ACC112 (cell line): ENCODE measurements at regions not wholly inside any gene's neighbourhood (a gene's known extent, or its start where the extent isn't known, plus 50 kb on each side); places are given as distances from the start of the nearest gene placed in this dataset.

ENCODE experiments used
- H2AFZ ChIP-seq: fragments of 200-600 bp; sonication (generic); one replicate; pipeline ENCODE4 v1.6.0; 2017; ENCODE audit warnings: antibody characterized with exemption, low read length; ENCODE audit not compliant: unreplicated experiment
- H3K27ac ChIP-seq: fragments of 200-600 bp; sonication (generic); 2 replicates; pipeline ENCODE4 v1.5.1; 2014; ENCODE audit warnings: low read depth, mild to moderate bottlenecking, antibody characterized with exemption, low read length, moderate library complexity
- H3K27me3 ChIP-seq: fragments of 200-600 bp; sonication (generic); 2 replicates; pipeline ENCODE4 v1.6.1; 2014; ENCODE audit warnings: mild to moderate bottlenecking, antibody characterized with exemption, low read length, moderate library complexity, mixed read lengths; ENCODE audit not compliant: insufficient read depth
- H3K36me3 ChIP-seq: fragments of 200-600 bp; sonication (generic); 2 replicates; pipeline ENCODE4 v1.6.1; 2016; ENCODE audit warnings: mild to moderate bottlenecking, antibody characterized with exemption, low read length, moderate library complexity, mixed read lengths; ENCODE audit not compliant: insufficient read depth
- H3K4me1 ChIP-seq: fragments of 200-600 bp; sonication (generic); one replicate; pipeline ENCODE4 v1.6.1; 2016; ENCODE audit warnings: low read length, mixed read lengths; ENCODE audit not compliant: insufficient read depth, unreplicated experiment, control insufficient read depth
- H3K4me3 ChIP-seq: fragments of 200-600 bp; sonication (generic); 2 replicates; pipeline ENCODE4 v1.5.1; 2014; ENCODE audit warnings: mild to moderate bottlenecking, low read depth, low read length
- H3K79me2 ChIP-seq: fragments of 200-600 bp; sonication (generic); one replicate; pipeline ENCODE4 v1.6.0; 2016; ENCODE audit warnings: low read length; ENCODE audit not compliant: control insufficient read depth, unreplicated experiment, insufficient read depth

DNA sequence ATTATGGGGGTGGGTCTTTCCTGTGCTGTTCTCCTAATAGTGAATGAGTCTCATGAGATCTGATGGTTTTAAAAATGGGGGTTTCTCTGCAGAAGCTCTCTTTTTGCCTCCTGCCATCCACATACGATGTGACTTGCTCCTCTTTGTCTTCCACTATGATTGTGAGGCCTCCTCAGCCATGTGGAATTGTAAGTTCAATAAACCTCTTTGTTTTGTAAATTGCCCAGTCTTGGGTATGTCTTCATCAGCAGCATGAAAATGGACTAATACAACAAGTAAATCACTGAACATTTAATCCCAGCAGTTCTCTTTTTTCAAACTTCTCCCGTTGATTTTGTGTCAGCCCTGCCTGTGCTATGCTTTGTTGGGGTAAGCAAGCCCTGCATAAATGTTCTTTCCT lies 95.2 kb downstream of the FAM217A start:
- H3K36me3 ChIP-seq = no peaks in the 10 kb centered on the region; the same call in 1 of the 2 replicates
- no peaks in the 10 kb centered on the region for H3K27me3 ChIP-seq
- H3K4me3 ChIP-seq = no peak overlapping the region

DNA sequence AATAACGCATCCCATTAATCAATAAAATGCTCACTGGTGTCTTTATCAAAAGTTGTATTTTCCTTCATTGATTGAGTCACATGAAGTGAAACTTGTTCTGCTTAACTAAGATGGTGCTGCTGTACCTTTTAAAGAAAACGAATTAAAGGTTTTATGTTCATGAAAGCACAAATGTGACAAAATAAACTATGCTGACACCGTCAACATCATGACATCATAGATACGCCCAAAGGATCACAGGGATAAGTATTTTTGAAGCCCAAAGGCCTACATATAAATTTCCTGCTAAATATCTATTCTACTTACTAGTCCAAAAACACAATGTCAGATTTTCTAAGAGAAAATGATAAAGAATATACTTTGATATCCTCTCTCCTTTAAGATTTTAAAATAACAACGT lies 94.4 kb downstream of the FAM217A start:
- no peak overlapping the region for H3K27ac ChIP-seq
- H3K36me3 ChIP-seq = no peaks in the 10 kb centered on the region; the same call in 1 of the 2 replicates
- H3K27me3 ChIP-seq = no peaks in the 10 kb centered on the region
- H3K79me2 ChIP-seq = no peaks in the 10 kb centered on the region
- no peak overlapping the region for H2AFZ ChIP-seq
- H3K4me1 ChIP-seq = peaks cover 7% of the 10 kb centered on the region
- H3K4me3 ChIP-seq = no peak overlapping the region

More for the DNA sequence above, 95.2 kb downstream of the FAM217A start:
- Histone ChIP-seq H3K4me1 (peaks cover 9% of the 10 kb centered on the region), H3K79me2 (no peaks in the 10 kb centered on the region), H2AFZ (no peak overlapping the region), H3K27ac (no peak overlapping the region)

DNA sequence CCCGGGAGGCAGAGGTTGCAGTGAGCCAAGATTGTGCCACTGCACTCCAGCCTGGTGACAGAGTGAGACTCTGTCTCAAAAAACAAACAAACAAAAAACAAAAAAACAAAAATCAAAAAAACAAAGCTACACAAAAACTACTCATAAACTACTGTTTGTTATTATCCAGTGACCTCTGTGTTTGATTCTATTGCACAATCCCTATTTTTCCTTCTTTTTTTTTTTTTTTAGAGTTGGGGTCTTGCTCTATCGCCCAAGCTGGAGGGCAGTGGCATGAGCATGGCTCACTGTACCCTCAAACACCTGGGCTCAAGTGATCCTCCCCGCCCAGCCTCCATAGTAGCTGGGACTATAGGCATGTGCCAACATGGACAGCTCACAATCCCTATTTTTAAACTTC lies 92.7 kb downstream of the FAM217A start:
- Histone ChIP-seq H3K4me1 (peaks cover 7% of the 10 kb centered on the region), H3K79me2 (no peaks in the 10 kb centered on the region), H2AFZ (no peak overlapping the region), H3K27me3 (no peaks in the 10 kb centered on the region), H3K4me3 (no peak overlapping the region), H3K27ac (no peak overlapping the region), H3K36me3 (no peaks in the 10 kb centered on the region; the same call in 1 of the 2 replicates)

DNA sequence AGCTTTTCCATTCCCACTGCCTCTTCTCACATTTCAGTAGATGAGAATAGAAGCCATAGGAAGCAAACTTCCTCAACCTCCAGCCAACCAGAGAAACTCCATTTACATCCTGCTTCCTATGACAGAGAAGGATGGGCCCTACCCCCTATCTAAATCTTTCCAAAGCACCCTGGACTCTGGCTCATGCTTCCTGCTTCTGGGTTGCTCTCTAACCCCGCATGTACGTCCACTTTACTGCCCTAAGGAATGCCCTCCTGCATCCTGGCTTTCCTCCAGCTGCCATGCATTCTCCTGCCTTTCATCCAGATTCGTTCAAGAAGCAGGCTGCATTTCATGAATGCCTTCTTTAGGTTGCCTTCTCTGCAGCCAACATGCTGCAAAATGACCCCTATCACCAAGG lies 91.9 kb downstream of the FAM217A start:
- Histone ChIP-seq H3K79me2 (no peaks in the 10 kb centered on the region), H2AFZ (no peak overlapping the region)

DNA sequence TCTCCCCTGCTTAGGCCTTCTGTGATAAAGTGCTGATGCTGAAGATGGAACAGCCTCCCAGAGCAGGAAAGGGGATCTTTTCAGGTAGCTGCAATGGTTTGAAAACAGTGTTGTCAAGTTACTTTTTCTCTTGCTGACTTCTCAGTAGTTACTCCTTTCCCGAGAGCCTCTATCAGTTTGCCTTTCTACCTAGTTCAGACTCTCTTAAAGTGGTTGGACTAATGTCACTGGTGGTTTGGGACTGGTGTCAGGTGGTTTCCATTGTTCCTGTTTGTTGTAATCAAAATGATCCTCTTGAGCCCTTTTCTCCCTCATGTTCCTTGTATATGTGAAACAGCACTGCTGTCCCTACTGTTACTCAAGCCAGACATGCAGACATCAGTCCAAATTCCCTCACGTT lies 91.4 kb downstream of the FAM217A start:
- peaks cover 7% of the 10 kb centered on the region for H3K4me1 ChIP-seq
- no peak overlapping the region for H2AFZ ChIP-seq
- H3K79me2 ChIP-seq = no peaks in the 10 kb centered on the region
- H3K4me3 ChIP-seq = no peak overlapping the region
- H3K27me3 ChIP-seq = no peaks in the 10 kb centered on the region
- no peak overlapping the region for H3K27ac ChIP-seq
- H3K36me3 ChIP-seq = no peaks in the 10 kb centered on the region

More for the DNA sequence above, 91.9 kb downstream of the FAM217A start:
- H3K4me3 ChIP-seq = no peak overlapping the region
- no peaks in the 10 kb centered on the region for H3K27me3 ChIP-seq
- H3K36me3 ChIP-seq = no peaks in the 10 kb centered on the region; the same call in 1 of the 2 replicates
- peaks cover 7% of the 10 kb centered on the region for H3K4me1 ChIP-seq
- no peak overlapping the region for H3K27ac ChIP-seq

DNA sequence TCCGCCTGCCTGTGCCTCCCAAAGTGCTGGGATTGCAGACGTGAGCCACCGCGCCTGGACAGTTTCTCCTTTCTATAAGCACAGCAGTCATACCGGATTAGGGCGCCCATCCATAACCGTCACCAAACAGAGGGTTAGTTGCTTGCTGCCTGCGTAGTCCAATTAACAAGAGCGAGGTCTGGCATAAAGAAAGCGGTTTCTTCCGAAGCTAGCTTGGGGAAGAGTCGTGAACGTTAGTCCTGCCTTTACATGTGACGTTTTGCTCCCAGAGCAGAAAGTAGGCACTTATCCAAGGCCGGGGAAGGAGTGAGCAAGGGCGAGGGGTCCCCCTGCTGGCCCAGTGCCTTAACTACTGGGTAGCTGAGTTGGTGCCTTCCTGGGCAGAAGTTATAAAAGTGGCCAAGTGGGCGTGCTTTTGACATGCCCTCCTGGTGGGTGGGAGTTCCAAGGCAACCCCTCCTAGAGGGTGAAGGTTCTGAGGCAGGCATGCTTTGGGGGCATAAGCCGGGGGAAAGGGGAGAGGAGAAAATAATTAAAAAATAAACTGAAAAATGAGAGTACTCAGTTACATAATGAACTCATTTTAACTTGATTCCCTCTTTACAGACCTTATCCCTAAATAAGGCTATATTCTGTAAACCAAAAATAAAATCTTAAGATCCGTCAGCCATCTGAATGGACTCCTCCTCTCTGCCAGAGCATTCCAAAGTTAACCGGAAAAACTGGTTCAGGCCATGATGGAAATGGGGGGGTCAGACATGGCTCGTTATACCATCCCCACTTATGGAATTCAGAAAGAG lies 88.0 kb downstream of the FAM217A start:
- Histone ChIP-seq H3K27me3 (no peaks in the 10 kb centered on the region), H2AFZ (peak overlapping the region; percentile 89), H3K79me2 (no peaks in the 10 kb centered on the region), H3K36me3 (no peaks in the 10 kb centered on the region), H3K27ac (no peak overlapping the region), H3K4me1 (peaks cover 7% of the 10 kb centered on the region), H3K4me3 (peak overlapping the region; percentile 74)

DNA sequence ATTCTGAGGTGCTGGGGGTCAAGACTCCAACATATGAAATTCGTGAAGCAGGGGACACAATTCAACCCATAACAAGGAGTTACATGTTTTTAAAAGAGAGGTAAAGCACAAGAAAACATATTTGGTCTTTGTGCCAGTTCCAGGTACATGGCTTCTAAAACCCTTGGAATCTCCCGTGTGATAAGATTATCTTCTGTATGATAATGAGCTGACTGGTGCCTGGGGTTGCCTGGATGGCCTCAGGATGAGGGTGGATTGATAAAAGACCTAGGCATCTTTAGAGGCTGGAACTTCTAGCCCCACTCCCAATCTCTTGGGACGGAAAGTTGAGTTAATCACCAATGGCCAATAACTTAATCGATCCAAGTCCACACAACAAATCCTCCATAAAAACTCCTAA lies 87.0 kb downstream of the FAM217A start:
- no peak overlapping the region for H2AFZ ChIP-seq
- no peak overlapping the region for H3K4me3 ChIP-seq
- H3K27me3 ChIP-seq = no peaks in the 10 kb centered on the region
- no peak overlapping the region for H3K27ac ChIP-seq
- H3K79me2 ChIP-seq = no peaks in the 10 kb centered on the region
- H3K4me1 ChIP-seq = peaks cover 7% of the 10 kb centered on the region
- H3K36me3 ChIP-seq = no peaks in the 10 kb centered on the region

DNA sequence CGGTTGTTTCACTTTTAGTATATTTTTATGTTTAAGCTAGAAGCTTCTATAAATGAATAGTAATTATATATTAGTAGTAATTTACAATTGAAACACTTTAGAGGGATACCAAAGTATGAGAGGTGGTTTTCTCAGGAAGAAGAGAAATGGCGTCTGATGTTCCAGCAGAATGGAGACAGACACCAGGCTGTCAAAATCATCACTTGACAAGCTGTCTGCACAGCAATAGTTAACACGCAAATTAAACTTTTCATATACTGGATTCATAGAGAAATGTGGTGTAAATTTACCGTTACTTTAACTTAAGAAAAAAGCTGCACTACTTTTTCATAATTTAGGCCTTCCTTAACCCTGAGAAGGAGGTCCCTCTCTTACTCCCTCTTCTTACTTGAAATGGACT lies 82.6 kb downstream of the FAM217A start:
- Histone ChIP-seq H3K27ac (no peak overlapping the region), H3K27me3 (no peaks in the 10 kb centered on the region), H3K4me3 (no peak overlapping the region), H2AFZ (no peak overlapping the region), H3K79me2 (peaks cover 7% of the 10 kb centered on the region), H3K4me1 (peaks cover 19% of the 10 kb centered on the region), H3K36me3 (no peaks in the 10 kb centered on the region)

DNA sequence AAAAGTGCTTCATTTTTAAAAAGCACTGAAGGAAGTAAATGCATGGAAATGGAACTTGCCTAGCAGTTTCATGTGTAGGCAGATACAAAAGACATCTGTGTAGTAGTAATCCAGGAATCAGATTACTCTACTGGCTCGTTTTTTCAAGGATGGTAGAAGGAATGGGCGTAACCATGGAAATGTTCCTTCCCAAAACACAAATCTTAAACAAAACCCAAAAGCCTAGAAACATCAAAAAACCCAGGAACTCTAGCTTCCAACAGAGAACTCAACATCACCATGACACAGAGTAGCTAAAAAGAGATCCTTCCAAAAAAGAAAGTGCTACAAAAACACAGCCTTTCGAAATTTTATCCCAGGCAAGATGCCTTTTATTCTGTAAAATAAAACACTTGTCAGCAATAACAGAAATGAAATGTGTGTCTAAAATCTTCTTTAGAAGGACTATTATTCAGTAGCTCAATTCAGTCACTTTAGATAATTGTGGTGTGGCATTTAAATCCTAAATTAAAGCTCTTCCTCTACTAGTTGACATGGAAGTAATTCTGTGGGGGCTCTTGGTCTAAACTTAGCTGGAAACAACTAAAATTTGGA lies 81.7 kb downstream of the FAM217A start:
- Histone ChIP-seq H3K79me2 (peaks cover 7% of the 10 kb centered on the region), H3K36me3 (no peaks in the 10 kb centered on the region), H3K27me3 (no peaks in the 10 kb centered on the region), H3K4me1 (peaks cover 19% of the 10 kb centered on the region), H3K4me3 (peak overlapping the region; percentile 44), H2AFZ (no peak overlapping the region), H3K27ac (peak overlapping the region; percentile 55)

DNA sequence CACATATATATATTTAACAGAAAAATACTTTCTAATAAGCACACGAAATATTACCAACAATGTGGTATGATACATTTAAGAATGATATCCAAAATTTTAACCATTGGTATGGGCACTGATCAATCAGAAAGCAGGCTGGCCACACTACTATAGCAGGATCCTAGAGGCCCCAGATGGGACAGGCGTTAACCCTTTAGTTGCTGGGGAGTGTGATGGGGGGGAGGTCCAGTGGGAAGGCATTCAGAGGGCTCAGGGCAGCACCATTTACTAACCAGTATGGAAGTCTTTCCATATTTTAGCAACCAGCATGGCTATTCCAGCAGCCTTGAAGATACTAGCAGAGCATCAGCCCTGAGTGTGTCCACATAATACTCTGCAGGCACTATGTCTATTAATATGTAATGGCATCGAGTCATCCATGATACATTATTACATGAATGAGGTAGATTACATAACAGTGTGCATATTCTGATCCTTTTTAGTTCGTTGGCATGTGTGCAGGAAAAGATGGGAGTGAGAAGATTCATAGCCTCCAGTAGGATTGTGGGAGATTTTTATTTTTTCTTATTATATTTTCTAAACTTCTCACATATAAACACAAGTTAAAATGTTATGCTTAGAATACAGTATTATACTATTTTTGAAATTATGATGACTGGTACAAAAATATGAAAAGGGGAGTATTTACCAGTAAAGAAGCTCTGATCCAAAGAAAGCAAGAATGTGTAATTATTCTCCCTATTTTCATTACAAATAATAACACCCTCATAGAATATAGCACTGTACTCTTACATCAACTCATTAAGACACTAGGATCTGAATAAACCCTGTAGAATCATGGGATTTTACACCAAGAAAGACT lies 78.9 kb downstream of the FAM217A start:
- Histone ChIP-seq H3K4me1 (peaks cover 19% of the 10 kb centered on the region), H3K27ac (no peak overlapping the region), H3K36me3 (no peaks in the 10 kb centered on the region), H2AFZ (no peak overlapping the region), H3K79me2 (peaks cover 9% of the 10 kb centered on the region), H3K4me3 (no peak overlapping the region), H3K27me3 (no peaks in the 10 kb centered on the region)
